GM12872 (cell line): ENCODE measurements at regions not wholly inside any gene's neighbourhood (a gene's known extent, or its start where the extent isn't known, plus 50 kb on each side); places are given as distances from the start of the nearest gene placed in this dataset.

Experiments used
- TF ChIP-seq, protein P1 (sequence below): IDR thresholded peaks from 3 replicates; pipeline ENCODE4 v1.5.1; 2011; ENCODE audit warnings: low read depth, mild to moderate bottlenecking, low read length, moderate library complexity; ENCODE audit not compliant: insufficient read depth

DNA sequence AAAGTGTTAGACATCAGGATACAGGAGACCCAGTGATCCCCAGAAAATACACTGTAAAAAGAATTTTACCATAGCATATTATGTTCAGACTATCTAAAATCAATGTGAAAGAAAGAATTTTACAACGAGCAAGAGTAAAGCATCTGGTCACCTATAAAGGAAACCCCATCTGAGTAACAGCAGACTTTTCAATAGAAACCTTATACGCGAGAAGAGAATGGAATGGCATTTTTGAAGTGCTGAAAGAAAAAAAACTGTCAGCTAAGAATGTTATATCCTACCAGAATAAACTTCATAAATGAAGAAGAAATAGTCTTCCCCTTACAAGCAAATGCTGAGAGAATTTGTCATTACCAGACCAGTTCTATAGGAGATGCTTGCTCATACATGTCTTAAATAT lies 532.1 kb upstream of the NR5A2 start:
- TF ChIP-seq, protein P1, sequence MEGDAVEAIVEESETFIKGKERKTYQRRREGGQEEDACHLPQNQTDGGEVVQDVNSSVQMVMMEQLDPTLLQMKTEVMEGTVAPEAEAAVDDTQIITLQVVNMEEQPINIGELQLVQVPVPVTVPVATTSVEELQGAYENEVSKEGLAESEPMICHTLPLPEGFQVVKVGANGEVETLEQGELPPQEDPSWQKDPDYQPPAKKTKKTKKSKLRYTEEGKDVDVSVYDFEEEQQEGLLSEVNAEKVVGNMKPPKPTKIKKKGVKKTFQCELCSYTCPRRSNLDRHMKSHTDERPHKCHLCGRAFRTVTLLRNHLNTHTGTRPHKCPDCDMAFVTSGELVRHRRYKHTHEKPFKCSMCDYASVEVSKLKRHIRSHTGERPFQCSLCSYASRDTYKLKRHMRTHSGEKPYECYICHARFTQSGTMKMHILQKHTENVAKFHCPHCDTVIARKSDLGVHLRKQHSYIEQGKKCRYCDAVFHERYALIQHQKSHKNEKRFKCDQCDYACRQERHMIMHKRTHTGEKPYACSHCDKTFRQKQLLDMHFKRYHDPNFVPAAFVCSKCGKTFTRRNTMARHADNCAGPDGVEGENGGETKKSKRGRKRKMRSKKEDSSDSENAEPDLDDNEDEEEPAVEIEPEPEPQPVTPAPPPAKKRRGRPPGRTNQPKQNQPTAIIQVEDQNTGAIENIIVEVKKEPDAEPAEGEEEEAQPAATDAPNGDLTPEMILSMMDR = no peak

DNA sequence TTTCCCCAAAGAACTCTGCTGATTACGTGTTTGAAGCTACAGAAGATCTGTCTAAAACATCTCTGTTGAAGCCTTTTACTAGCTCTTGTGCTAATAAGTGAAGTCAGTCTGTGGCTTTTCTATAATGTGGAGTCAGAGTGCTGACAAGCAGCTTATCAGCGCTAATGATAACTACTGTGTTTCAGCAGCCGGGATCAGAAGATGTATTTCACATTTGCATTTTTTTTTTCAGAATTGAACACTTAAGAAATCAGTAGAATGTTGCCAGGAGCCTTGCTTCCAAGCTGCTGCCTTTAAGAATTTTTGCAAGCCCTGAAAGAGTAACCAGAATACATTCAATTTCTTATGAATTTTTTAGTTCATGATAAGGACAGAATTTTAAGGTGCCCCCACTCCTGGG lies 519.4 kb upstream of the NR5A2 start:
- TF ChIP-seq, protein P1 = no peak

- TF ChIP-seq, protein P1 = no peak
Observed at GRCh38 chr1:199508653-199509052, 518.9 kb upstream of the NR5A2 start.

- TF ChIP-seq, protein P1 = no peak
Observed at GRCh38 chr1:199509456-199509855, 518.1 kb upstream of the NR5A2 start.

DNA sequence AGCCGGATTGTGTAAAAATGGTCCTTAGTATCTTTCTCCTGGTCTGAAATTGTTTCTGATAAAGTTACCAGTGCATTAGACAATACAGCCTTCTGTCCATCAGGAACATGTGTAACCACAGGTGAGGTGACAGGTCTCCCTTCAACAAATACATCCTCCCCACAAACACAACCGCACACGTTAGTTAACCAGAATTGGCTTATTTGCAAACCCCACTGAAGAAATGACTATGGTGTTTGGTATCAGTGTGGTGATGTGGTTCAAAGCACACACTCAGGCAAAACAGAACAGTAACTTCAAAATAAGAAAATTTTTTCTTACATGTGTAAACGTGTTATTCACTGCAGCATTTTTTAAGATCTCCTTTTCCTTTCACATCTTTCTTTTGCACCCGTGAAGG lies 517.2 kb upstream of the NR5A2 start:
- TF ChIP-seq, protein P1 = no peak

GRCh38 chr1:199512037-199512710 lies 515.3 kb upstream of the NR5A2 start:
- TF ChIP-seq, protein P1 = no peak

- TF ChIP-seq, protein P1 = no peak
Observed at GRCh38 chr1:199515261-199515660, 512.2 kb upstream of the NR5A2 start.
